ENCODE measurements at regions not wholly inside any gene's neighbourhood (a gene's known extent, or its start where the extent isn't known, plus 50 kb on each side); places are given as distances from the start of the nearest gene placed in this dataset.

DNA sequence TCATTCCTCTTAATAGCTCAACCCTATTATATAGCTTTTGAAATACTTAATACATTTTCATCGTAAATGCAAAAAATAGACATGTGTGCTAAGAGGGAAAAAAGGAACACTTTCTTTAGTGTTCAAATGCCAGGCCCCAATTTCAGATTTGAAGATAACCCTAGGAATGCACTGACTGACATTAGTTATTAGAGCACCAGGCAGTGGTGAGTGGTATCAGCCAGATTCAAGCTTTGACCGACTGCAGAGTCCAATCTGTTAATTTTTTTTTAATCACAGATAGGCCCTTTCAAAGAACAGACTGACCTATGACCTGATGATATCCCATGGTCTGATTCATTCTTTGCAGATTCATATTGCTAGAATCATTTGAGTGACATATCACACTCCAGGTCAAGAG is 874.2 kb upstream of the CHORDC1 start:
- no peak for TF ChIP-seq POLR2A (IDR thresholded peaks at IDR 0.05; ENCODE audit: low read depth, low read length)
- TF ChIP-seq MAZ (IDR thresholded peaks at IDR 0.05; ENCODE audit: borderline replicate concordance, low read depth, low read length), result no peak
- no peak for TF ChIP-seq CHD1 (IDR thresholded peaks at IDR 0.05; ENCODE audit: low read depth, low read length)
- no peak for TF ChIP-seq FOS (IDR thresholded peaks at IDR 0.05; ENCODE audit: low read depth, low read length)
- TF ChIP-seq, protein P1, sequence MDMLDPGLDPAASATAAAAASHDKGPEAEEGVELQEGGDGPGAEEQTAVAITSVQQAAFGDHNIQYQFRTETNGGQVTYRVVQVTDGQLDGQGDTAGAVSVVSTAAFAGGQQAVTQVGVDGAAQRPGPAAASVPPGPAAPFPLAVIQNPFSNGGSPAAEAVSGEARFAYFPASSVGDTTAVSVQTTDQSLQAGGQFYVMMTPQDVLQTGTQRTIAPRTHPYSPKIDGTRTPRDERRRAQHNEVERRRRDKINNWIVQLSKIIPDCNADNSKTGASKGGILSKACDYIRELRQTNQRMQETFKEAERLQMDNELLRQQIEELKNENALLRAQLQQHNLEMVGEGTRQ (IDR thresholded peaks at IDR 0.05; ENCODE audit: low read depth, low read length), result no peak
- TF ChIP-seq SMC3 (IDR thresholded peaks at IDR 0.05; ENCODE audit: low read depth, low read length), result no peak
- no peak for TF ChIP-seq MAFK (IDR thresholded peaks at IDR 0.05; ENCODE audit: low read depth, low read length)
- TF ChIP-seq BHLHE40 (IDR thresholded peaks at IDR 0.05; ENCODE audit: low read depth, low read length), result no peak
- TF ChIP-seq, protein P2, sequence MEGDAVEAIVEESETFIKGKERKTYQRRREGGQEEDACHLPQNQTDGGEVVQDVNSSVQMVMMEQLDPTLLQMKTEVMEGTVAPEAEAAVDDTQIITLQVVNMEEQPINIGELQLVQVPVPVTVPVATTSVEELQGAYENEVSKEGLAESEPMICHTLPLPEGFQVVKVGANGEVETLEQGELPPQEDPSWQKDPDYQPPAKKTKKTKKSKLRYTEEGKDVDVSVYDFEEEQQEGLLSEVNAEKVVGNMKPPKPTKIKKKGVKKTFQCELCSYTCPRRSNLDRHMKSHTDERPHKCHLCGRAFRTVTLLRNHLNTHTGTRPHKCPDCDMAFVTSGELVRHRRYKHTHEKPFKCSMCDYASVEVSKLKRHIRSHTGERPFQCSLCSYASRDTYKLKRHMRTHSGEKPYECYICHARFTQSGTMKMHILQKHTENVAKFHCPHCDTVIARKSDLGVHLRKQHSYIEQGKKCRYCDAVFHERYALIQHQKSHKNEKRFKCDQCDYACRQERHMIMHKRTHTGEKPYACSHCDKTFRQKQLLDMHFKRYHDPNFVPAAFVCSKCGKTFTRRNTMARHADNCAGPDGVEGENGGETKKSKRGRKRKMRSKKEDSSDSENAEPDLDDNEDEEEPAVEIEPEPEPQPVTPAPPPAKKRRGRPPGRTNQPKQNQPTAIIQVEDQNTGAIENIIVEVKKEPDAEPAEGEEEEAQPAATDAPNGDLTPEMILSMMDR (conservative IDR thresholded peaks at IDR 0.05; ENCODE audit: low read depth, low read length), result no peak

More for the DNA sequence above, 874.2 kb upstream of the CHORDC1 start:
- no peaks in the 10 kb centered on the region for H3K4me1 ChIP-seq (ENCODE audit: control insufficient read depth, insufficient read depth, low read length)
- no peaks in the 10 kb centered on the region for H3K36me3 ChIP-seq (ENCODE audit: control insufficient read depth, insufficient read depth, low read length)
- dilution Hi-C loops (cut with HindIII; ENCODE audit: low sequenced_read_pairs, unreplicated experiment), result no loop called here
- H4K8ac ChIP-seq (ENCODE audit: low read depth in 2 of 2, low read length in 2 of 2), result no peak overlapping the region
- H4K5ac ChIP-seq (ENCODE audit: low read depth, low read length), result no peak overlapping the region
- H3K4me3 ChIP-seq (ENCODE audit: insufficient read depth, low read depth, low read length), result no peak overlapping the region
- no peak overlapping the region for H2BK15ac ChIP-seq (ENCODE audit: low read depth, low read length)
- no peaks in the 10 kb centered on the region for H4K20me1 ChIP-seq (ENCODE audit: insufficient read depth, low read length)
- H3K9me3 ChIP-seq (ENCODE audit: control insufficient read depth, insufficient read depth, low read length), result no peaks in the 10 kb centered on the region
- H3K9ac ChIP-seq (ENCODE audit: low read depth, low read length), result no peak overlapping the region
- ChIA-PET CTCF (no interaction called here), POLR2A (ENCODE audit: unreplicated experiment) (no interaction called here)
- H3K79me1 ChIP-seq (ENCODE audit: low read depth in 1 of 2, low read length in 2 of 2), result no peaks in the 10 kb centered on the region
- in situ Hi-C loops (cut with MboI; ENCODE audit: low sequenced_read_pairs), result no loop called here
- H2BK20ac ChIP-seq (ENCODE audit: low read depth, low read length), result no peak overlapping the region
- no peak overlapping the region for H2AFZ ChIP-seq (replicated peaks; ENCODE audit: low read length, poor library complexity)
- no peak overlapping the region for H3K27ac ChIP-seq (ENCODE audit: insufficient read depth, low read length)
- H3K18ac ChIP-seq (ENCODE audit: low read depth, low read length), result no peak overlapping the region
- no peak overlapping the region for H2BK5ac ChIP-seq (ENCODE audit: low read depth, low read length, poor library complexity, severe bottlenecking)
- H2BK120ac ChIP-seq (ENCODE audit: low read depth, low read length), result no peak overlapping the region
- intact Hi-C loops (cut with micrococcal nuclease), result no loop called here
- DNase-seq (no peak), ATAC-seq (ENCODE audit: low read depth) (no peak)
- no peak overlapping the region for H3K14ac ChIP-seq (replicated peaks; ENCODE audit: low read depth, low read length)
- H4K91ac ChIP-seq (ENCODE audit: insufficient read depth, low read depth, low read length), result no peak overlapping the region
- H3K4ac ChIP-seq (ENCODE audit: low read depth, low read length), result no peak overlapping the region
- WGBS, 2 experiments (ENCODE audit: extremely low coverage in 2 of 2, insufficient read length in 1 of 2), result no CpG with 5 or more reads among the region's 2 CpGs
- no peak overlapping the region for H2AK5ac ChIP-seq (ENCODE audit: low read depth, low read length)
- H2AK9ac ChIP-seq (replicated peaks; ENCODE audit: low read depth, low read length, poor library complexity), result no peak overlapping the region
- H3K4me2 ChIP-seq (ENCODE audit: low read depth, low read length), result no peak overlapping the region
- BruUV-seq (replicated peaks), result no TSS peak
- no peaks in the 10 kb centered on the region for H3K9me1 ChIP-seq (ENCODE audit: insufficient read depth, low read length)
- no peak overlapping the region for H3K56ac ChIP-seq (ENCODE audit: extremely low read depth, insufficient read depth, low read length)
- no peak overlapping the region for H3K23ac ChIP-seq (ENCODE audit: low read depth, low read length)
- no peaks in the 10 kb centered on the region for H3K27me3 ChIP-seq (ENCODE audit: control insufficient read depth, insufficient read depth, low read length)

Measured in IMR-90 (cell line).